PC-9 (cell line): ENCODE measurements at regions not wholly inside any gene's neighbourhood (a gene's known extent, or its start where the extent isn't known, plus 50 kb on each side); places are given as distances from the start of the nearest gene placed in this dataset.

Experiments used
- EZH2 ChIP-seq: fragments of 200-600 bp; sonication (generic); IDR thresholded peaks from 2 replicates; pipeline ENCODE4 v1.8.0; 2017; ENCODE audit warnings: antibody characterized with exemption, low read depth
- TF ChIP-seq, protein P1 (sequence below): fragments of 200-600 bp; sonication (generic); conservative IDR thresholded peaks from 2 replicates; pipeline ENCODE4 v1.6.1; 2017; ENCODE audit warnings: mixed run types, antibody characterized with exemption, mild to moderate bottlenecking, moderate library complexity

DNA sequence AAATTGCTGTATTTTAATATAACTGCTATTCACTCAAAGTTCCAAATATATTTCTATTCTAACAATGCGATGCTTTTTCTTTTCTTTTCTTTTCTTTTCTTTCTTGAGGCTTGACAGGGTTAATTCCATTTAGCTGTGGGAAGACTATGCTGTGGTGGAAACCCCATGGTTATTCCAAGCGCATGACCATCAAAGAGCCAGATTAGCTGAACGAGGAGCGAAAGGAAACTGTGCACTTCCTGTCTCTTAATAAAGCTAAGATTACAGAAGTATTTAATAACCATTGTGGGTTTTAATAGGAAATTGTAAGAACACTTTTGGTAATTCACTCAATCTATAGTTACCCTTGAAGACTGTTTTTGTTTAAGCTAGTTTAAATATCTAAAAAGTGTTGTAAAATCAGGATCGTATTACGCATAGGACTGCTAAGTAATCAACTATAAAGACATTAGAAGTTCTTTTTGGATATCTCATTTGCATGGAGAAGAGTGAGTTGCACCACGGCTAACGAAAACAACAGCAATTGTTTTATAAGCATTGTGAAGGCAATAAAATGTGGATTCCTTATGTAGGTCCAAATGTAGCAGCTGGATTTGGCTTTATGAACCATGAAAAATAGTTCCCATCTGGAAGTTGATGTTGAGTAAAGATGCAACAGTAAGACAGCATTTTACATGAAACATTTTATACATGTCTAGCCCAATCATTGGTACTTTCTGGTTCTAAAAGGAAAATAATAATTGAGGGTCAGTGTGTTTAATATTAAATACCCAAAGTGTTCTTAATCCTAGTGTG lies 105.4 kb downstream of the ZIC1 start:
- TF ChIP-seq, protein P1, sequence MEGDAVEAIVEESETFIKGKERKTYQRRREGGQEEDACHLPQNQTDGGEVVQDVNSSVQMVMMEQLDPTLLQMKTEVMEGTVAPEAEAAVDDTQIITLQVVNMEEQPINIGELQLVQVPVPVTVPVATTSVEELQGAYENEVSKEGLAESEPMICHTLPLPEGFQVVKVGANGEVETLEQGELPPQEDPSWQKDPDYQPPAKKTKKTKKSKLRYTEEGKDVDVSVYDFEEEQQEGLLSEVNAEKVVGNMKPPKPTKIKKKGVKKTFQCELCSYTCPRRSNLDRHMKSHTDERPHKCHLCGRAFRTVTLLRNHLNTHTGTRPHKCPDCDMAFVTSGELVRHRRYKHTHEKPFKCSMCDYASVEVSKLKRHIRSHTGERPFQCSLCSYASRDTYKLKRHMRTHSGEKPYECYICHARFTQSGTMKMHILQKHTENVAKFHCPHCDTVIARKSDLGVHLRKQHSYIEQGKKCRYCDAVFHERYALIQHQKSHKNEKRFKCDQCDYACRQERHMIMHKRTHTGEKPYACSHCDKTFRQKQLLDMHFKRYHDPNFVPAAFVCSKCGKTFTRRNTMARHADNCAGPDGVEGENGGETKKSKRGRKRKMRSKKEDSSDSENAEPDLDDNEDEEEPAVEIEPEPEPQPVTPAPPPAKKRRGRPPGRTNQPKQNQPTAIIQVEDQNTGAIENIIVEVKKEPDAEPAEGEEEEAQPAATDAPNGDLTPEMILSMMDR: no peak
- TF ChIP-seq EZH2: no peak
